Sciatic nerve (tissue), 2 donors: ENCODE measurements at regions not wholly inside any gene's neighbourhood (a gene's known extent, or its start where the extent isn't known, plus 50 kb on each side); places are given as distances from the start of the nearest gene placed in this dataset.
A peak's percentile ranks its signal among the peaks of the same experiment; 100 is the strongest.

Source experiments
- ATAC-seq: fragments of 200-7000 bp; cut with Tn5 transposase; one replicate; pipeline ENCODE4 v1.9.1; 2020; ENCODE audit warnings: mild to moderate bottlenecking, moderate library complexity
- DNase-seq: peaks from one replicate; pipeline ENCODE4 v3.0.0-alpha.2; 2020; ENCODE audit warnings: low spot score
- intact Hi-C: fragments of 100-400 bp; cut with DNase I; formaldehyde crosslinking; loops from one replicate; pipeline ENCODE4 v1.14.2; 2022
- donor health status: DM: no; HTN: no; CAD: no.
- donor health status: DM: no; HTN: no; CAD: no.

- ATAC-seq (no peak), DNase-seq (no peak)
- intact Hi-C loops: no loop called here
These were observed 64.4 kb upstream of the HRH1 start for GRCh38 chr3:11089931-11090330.

- intact Hi-C loops: no loop called here
- DNase-seq (no peak), ATAC-seq (no peak)
These were observed 63.7 kb upstream of the HRH1 start for GRCh38 chr3:11090551-11090950.

DNA sequence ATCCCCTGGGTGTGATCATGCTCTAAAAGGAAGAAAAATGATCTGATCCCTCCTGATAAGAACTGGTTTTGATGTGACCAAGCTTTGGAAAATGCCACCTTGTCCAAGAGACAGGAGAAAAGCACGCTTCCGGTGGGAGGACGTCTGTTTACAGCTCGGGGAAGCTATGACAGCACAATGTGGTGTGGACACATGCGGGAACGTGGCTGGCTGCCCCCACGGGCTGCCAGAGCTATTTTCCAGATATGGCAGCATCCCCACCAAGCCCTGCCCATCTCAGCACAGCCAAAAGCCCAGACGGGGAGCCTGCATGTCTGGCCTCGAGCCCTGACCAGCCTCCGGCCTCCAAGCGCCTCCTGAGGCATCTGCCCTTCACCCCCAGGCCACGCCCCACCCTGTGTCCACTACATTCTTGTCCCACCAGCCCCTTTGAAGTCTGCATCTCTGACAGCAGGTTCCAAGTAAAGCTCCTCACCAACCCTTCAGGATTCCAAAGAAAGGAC, 63.2 kb upstream of the HRH1 start:
- intact Hi-C loops: no loop called here
- ATAC-seq: peak; percentile 47
- no peak for DNase-seq

DNA sequence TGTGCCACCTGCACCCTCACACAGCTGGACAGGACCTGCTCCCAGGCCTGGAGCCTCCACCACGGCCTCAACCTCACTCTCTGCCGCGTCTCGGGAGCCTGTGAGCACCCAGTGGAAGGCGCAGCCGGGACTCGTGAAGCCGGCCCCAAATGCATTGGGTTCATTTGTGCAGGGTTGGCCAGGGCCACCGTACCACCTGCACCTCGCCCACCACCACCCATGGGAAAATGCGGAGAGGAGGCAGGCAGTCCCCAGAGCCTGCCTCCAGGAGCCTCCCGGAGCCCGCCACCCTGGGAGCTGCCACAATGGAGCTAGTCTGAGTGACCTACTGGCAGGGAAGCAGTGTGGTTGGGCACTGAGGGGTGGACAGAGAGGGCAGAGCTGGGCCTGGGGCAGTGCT, 62.5 kb upstream of the HRH1 start:
- ATAC-seq (peak; percentile 9), DNase-seq (no peak)
- intact Hi-C loops: no loop called here

DNA sequence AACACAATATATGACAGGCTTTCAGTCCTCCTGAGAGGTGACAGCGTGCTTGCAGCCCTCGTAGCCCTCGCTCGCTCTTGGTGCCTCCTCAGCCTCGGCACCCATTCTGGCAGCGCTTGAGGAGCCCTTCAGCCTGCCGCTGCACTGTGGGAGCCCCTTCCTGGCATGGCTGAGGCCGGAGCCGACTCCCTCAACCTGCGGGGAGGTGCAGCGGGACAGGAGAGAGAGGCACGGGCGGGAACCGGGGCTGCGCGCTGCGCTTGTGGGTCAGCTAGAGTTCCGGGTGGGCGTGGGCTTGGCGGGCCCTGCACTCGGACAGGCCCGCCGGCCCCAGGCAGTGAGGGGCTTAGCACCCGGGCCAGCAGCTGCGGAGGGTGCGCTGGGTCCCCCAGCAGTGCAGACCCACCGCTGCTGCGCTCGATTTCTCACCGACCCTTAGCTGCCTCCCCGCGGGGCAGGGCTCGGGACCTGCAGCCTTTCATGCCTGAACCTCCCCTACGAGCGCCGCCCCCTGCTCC, 60.4 kb upstream of the HRH1 start:
- intact Hi-C loops: no loop called here
- no peak for DNase-seq
- no peak for ATAC-seq

GRCh38 chr3:11095932-11096265, 58.4 kb upstream of the HRH1 start:
- peak; percentile 40 for ATAC-seq
- intact Hi-C loops: no loop called here
- DNase-seq: no peak

GRCh38 chr3:11096266-11097139, 57.8 kb upstream of the HRH1 start:
- DNase-seq: peak; percentile 83
- peak; percentile 94 for ATAC-seq
- intact Hi-C loops: no loop called here

DNA sequence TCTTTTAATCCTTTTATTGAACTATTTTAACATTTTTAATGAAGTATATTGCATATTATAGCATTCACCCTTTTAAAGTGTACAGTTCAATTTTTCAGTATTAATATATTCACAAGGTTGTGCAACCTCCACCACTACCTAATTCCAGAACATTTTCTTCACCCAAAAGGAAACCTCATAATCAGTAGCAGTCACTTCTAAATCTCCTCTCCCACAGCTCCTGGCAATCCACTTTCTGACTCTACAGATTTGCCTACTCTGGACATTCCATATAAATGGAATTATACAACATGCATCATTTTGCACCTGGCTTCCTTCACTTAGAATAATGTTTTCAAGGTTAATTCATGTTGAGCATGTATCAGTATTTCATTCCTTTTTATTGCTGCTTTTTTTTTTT, 55.0 kb upstream of the HRH1 start:
- DNase-seq (no peak), ATAC-seq (no peak)
- intact Hi-C loops: no loop called here
